ENCODE measurements at regions not wholly inside any gene's neighbourhood (a gene's known extent, or its start where the extent isn't known, plus 50 kb on each side); places are given as distances from the start of the nearest gene placed in this dataset.

DNA sequence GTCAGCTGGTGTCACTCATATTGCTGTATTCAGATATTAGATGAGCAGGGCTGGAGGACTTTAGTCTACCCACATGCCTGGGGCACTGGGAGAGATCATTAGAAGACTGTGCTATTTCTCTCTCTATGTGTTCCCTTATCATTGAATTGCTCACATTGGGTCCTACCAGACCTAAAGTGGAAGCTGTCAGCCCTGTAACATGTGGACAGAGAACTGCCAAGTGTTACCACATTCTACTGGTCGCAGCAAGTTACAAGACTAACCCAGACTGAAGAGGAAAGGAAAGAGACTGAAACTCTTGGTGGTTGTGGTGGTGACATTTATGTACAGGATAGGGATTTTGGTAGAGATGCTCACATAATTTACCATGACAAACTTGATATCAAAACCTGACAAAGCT is 627.1 kb upstream of the FZD8 start:
- TF ChIP-seq, protein P1, sequence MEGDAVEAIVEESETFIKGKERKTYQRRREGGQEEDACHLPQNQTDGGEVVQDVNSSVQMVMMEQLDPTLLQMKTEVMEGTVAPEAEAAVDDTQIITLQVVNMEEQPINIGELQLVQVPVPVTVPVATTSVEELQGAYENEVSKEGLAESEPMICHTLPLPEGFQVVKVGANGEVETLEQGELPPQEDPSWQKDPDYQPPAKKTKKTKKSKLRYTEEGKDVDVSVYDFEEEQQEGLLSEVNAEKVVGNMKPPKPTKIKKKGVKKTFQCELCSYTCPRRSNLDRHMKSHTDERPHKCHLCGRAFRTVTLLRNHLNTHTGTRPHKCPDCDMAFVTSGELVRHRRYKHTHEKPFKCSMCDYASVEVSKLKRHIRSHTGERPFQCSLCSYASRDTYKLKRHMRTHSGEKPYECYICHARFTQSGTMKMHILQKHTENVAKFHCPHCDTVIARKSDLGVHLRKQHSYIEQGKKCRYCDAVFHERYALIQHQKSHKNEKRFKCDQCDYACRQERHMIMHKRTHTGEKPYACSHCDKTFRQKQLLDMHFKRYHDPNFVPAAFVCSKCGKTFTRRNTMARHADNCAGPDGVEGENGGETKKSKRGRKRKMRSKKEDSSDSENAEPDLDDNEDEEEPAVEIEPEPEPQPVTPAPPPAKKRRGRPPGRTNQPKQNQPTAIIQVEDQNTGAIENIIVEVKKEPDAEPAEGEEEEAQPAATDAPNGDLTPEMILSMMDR (IDR thresholded peaks at IDR 0.05; ENCODE audit: low read depth, low read length, missing control alignments), result no peak
- DNase-seq (ENCODE audit: low read depth), result no peak
- H3K4me3 ChIP-seq (ENCODE audit: low read depth, low read length), result no peak overlapping the region
- in situ Hi-C loops (cut with HindIII; ENCODE audit: low sequenced_read_pairs), result no loop called here

DNA sequence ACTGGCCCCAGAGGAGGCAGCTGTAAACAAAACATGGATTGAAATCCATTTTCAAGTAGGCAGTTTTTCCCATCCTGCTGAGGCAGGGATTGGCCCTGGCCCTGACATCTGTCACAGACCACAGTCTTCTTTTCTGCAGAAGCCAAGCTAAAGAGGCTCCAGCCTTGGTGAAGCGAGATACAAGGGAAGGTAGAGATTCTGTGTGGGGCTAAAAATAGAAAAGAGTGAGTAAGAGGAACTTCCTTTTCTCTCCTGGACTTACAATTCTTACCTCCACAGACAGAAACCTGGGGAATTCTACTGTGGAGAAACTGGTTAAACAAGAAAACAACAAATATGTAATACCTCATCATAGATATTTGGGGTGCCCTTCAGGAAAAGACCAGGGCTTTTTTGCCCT is 624.8 kb upstream of the FZD8 start:
- TF ChIP-seq, protein P1 (IDR thresholded peaks at IDR 0.05; ENCODE audit: low read depth, low read length, missing control alignments), result no peak
- no peak for DNase-seq (ENCODE audit: low read depth)
- in situ Hi-C loops (cut with HindIII; ENCODE audit: low sequenced_read_pairs), result no loop called here
- no peak overlapping the region for H3K4me3 ChIP-seq (ENCODE audit: low read depth, low read length)

DNA sequence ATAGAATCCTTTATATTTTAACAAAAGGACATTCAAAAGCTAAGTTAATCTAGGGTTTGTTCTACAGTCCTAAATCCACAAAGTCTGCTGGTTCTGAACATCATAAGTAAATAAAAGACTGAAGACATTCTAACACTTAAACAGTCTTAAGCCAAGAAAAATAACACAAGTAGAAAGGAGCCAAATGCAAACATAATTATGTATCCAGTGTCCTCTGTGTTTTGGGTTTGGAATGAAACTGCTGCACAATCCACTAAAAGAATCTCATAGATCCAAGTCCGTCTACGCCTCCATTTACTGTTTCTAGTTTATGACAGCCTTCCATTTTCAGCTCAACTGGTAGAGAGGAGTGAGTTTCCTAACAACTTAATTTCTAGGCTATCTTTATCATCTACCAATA is 623.6 kb upstream of the FZD8 start:
- TF ChIP-seq, protein P1 (IDR thresholded peaks at IDR 0.05; ENCODE audit: low read depth, low read length, missing control alignments), result no peak
- no peak for DNase-seq (ENCODE audit: low read depth)
- H3K4me3 ChIP-seq (ENCODE audit: low read depth, low read length), result no peak overlapping the region
- in situ Hi-C loops (cut with HindIII; ENCODE audit: low sequenced_read_pairs), result no loop called here

DNA sequence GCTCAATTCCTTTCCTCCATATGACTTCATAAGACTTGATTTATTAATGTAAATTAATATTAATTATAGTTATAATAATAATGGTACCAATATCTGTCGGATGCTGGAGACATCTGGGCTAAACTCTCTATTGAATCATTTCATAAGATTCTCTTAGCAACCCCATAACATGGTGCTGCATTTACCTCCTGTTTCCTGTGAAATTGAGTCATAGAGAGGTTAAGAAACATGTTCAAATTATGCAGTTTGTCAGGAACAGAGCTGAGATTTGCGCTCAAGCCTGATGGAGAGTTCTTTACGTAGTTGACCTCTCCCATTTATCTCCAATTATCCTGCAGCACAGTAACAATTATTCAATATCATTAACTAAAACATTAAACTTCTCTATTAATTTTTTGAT is 621.8 kb upstream of the FZD8 start:
- no peak for DNase-seq (ENCODE audit: low read depth)
- no peak overlapping the region for H3K4me3 ChIP-seq (ENCODE audit: low read depth, low read length)
- in situ Hi-C loops (cut with HindIII; ENCODE audit: low sequenced_read_pairs), result no loop called here
- TF ChIP-seq, protein P1 (IDR thresholded peaks at IDR 0.05; ENCODE audit: low read depth, low read length, missing control alignments), result no peak

DNA sequence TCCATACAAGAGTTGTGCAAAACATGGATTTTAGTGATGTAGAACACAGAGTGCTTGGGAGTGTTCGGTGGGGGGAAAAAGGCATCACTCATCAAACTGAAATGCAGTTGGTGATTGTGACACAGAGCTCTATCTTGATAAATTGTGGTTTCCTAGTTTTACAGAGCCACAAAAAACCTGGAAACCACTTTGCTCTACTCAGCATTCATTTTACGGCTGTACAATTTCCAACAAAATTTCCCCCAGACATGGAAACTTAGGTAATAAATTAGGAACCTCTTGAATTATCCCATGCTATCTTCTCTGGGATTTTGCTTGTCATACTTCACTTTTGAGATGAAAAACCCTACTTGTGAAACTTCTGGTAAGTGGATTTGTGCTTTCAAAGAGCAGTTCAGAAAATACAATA is 614.9 kb upstream of the FZD8 start:
- H3K4me3 ChIP-seq (ENCODE audit: low read depth, low read length), result no peak overlapping the region
- in situ Hi-C loops (cut with HindIII; ENCODE audit: low sequenced_read_pairs), result no loop called here
- DNase-seq (ENCODE audit: low read depth), result no peak

DNA sequence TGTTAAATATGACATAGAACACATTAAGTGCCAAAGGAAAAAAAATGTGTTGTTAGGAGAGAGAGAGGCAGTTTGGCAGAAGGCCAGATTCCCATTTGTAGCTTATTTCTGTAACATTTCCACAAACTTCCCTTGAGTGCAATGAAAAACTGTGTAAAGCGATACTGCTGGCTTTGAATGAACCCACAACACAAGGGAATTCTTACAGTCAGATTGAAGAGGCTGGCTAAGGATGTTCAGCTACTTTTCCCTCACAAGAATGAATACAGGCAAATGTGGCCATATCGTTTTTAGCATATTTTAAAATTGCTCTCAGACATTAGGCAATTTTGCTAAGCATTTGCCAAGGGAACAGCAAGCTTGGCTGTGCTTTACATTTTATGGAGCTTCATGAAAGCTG is 614.1 kb upstream of the FZD8 start:
- H3K4me3 ChIP-seq (ENCODE audit: low read depth, low read length), result no peak overlapping the region
- TF ChIP-seq, protein P1 (IDR thresholded peaks at IDR 0.05; ENCODE audit: low read depth, low read length, missing control alignments), result no peak
- no peak for DNase-seq (ENCODE audit: low read depth)
- in situ Hi-C loops (cut with HindIII; ENCODE audit: low sequenced_read_pairs), result no loop called here

More for the DNA sequence above, 614.9 kb upstream of the FZD8 start:
- TF ChIP-seq, protein P1 (IDR thresholded peaks at IDR 0.05; ENCODE audit: low read depth, low read length, missing control alignments), result no peak

DNA sequence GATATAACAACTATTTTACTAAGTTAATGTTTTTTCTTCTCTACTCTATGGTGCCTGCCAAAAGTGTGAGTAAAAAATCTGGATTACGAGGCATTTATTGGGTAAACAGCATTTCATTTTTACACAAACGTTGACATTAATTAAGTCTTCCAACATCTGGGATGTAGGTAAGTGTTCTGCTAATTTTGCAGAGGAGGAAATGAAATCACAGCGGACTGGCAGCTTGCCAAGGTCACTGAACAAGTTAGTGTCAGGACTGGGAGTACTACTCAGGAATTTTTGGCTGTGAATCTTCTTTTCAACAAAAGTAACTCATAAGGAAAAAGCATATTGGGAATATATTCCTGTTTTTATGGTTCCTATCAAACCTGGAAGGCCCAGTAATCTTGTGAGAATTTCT is 612.1 kb upstream of the FZD8 start:
- DNase-seq (ENCODE audit: low read depth), result no peak
- TF ChIP-seq, protein P1 (IDR thresholded peaks at IDR 0.05; ENCODE audit: low read depth, low read length, missing control alignments), result no peak
- H3K4me3 ChIP-seq (ENCODE audit: low read depth, low read length), result no peak overlapping the region
- in situ Hi-C loops (cut with HindIII; ENCODE audit: low sequenced_read_pairs), result no loop called here

Data from astrocyte of the cerebellum (primary cell).